Epidermal melanocyte (primary cell): ENCODE measurements at regions not wholly inside any gene's neighbourhood (a gene's known extent, or its start where the extent isn't known, plus 50 kb on each side); places are given as distances from the start of the nearest gene placed in this dataset.

Experiments
- DNase-seq: peaks from one replicate; pipeline ENCODE4 v3.0.0; 2011; ENCODE audit warnings: low spot score; ENCODE audit not compliant: insufficient read length

GRCh38 chr1:4935807-4936206 is 281.4 kb downstream of the AJAP1 start:
- DNase-seq: no peak

DNA sequence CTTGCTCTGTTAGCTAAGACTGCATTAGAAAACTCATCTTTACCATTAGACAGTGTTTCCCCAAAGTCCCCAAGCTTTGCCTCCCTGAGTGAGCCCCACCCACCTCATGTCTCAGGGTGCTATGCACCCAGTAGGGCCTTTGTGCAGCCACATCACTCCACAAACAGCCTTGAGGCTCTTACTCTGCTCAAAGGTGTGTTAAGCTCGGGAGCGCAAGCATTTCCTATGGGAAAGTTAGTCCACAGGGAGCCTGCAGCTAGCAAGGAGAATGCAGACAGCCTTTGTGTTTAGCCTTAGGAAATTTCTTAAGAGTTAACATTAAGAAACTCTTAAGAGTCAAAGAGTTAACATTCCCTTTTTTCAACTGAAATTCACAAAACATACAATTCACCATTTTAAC is 278.8 kb downstream of the AJAP1 start:
- no peak for DNase-seq

- DNase-seq: no peak
These were observed 278.1 kb downstream of the AJAP1 start for GRCh38 chr1:4932311-4933030.

DNA sequence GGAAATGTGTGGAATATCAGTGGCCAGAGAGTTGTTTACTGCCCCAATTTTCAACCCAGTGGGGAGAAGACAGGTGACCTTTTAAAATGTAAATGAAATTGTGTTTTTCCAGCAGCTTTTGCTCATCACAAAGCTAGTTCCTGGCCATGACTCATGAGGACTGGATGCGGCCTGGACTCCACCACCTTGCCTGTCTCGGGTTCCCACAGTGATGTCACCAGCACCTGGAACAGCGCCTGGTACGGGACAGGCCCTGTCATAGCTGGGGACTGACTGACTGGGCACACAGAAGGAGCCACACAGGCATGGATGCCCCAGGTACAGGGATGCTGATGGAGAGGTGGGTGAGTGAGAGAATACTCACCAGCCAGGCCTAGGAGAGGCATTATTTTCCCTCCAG is 277.1 kb downstream of the AJAP1 start:
- DNase-seq: no peak

- DNase-seq: no peak
These were observed 273.8 kb downstream of the AJAP1 start for GRCh38 chr1:4928186-4928585.

GRCh38 chr1:4924356-4924755 is 269.9 kb downstream of the AJAP1 start:
- DNase-seq: no peak

- no peak for DNase-seq
These were observed 262.2 kb downstream of the AJAP1 start for GRCh38 chr1:4916610-4917009.

GRCh38 chr1:4915154-4915553 is 260.7 kb downstream of the AJAP1 start:
- DNase-seq: no peak

DNA sequence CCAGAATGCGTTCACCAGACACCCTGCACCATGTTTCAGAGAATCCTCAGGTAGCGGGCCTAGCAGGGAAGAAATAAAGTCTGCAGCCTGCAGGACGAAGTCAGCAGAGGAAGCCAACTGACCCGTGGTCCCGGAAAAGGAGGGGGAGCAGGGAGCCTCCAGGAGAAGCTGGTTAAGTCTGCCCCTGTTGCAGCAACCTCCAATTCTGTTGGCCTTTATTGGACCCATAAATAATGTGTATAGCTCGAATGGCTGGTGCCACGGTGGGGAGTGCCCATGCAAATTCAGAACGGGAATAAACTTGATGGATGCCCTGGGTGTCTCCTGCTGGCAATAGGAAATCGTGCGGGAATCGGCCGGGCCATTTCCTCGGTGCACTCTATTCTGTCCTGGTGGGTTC is 254.1 kb downstream of the AJAP1 start:
- DNase-seq: no peak

DNA sequence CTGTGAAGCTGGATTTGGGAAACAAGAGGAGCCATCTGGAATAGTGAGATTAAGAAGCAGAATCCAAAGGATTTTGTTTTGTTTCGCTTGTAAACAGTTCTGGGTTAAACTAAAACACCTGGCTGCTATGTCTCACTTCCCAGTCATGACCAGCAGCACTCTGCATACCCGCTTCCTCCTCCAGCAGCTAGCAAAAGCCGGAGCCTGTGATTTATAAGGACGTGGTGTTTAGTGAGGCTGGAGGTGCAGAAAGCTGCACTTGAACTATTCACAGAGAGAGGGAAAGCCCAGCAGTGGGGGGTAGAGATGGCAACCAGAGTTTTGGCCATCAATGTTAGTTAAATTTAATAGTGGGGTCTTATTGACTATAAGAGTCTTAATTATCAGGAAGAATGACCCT is 240.2 kb downstream of the AJAP1 start:
- DNase-seq: no peak

DNA sequence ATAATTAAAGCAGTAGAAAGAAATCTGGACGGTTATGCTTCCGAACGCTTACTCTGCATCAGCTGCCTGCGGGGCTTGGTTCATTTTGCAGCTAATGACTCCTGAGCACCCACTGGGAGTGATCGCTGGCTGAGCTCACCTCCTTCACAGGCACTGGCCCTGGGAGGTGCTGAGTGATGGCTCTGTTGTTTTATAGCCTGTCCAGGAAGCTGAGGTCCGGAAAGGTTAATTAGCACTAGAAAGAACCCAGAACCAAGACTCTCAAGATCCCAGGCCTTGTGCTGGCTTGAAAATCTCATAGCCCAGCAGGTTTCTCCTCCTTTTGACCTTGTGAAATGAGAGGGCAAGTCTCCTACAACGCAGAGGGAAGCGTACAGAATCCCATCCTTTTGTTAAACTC is 226.2 kb downstream of the AJAP1 start:
- no peak for DNase-seq

DNA sequence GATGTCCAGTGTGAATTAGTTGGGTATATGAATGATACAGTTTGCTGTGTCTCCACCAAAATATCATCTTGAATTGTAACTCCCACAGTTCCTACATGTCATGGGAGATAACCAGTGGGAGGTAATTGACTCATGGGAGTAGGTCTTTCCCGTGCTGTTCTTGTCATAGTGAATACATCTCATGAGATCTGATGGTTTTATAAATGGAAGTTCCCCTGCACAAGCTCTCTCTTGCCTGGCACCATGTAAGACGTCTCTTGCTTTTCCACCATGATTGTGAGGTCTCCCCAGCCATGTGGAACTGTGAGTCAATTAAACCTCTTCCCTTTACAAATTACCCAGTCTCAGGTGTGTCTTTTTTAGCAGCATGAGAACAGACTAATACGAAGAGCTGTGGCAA is 223.0 kb downstream of the AJAP1 start:
- DNase-seq: no peak

DNA sequence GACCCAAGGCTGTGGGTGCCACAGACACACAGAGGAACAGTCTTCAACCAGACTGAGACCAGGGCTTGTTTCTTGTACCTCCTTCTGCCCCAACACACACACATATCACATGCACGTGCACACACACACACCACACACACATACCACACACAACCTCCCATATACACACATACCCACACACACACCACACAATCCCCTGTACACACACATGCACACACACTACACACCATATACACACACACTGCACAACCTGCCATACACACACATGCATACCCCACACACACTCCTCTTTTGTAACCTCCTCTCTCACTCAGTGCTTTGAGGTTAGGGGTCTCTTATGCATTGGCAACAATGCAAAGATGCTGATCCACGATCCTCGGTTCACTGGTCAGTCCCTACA is 217.0 kb downstream of the AJAP1 start:
- no peak for DNase-seq

DNA sequence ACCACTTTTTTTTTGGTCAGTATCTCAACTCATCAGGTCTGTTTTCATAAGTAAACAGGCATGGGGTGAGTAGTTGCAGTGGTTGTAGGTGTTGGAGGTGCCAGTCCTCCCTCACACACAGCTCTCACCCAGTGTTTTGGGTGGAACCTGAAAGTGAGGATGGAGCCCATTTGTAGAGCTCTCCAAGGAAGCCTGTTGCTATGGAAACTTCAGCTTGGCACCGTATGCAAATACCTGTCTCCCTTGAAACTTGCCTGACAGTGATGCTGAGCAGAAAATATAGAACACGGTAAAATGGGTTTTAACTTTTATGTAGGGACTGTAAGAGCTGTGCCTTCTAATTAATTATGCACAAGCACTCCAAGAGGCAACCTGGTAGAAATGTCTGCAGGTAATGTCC is 214.1 kb downstream of the AJAP1 start:
- DNase-seq: no peak

GRCh38 chr1:4856396-4856795 is 202.0 kb downstream of the AJAP1 start:
- DNase-seq: no peak

DNA sequence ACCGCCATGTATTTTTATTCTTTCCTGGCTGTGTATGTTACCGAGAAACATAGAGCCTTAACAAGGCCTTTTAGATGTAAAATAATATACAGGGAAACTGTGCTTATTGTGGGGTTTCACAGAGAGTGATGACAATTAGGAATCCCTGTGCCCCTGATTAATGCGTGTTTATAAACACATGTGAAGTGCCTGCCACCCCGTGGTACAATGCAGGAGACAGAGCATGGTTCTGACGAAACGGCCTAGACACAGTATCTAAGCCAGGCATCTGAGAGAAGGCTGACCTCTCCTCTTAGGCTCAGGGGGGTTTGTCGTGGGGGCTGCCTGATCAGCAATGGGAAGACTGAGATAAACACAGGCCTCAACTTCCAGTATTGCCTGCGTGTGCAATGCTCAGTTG is 200.0 kb downstream of the AJAP1 start:
- DNase-seq: no peak

- DNase-seq: no peak
These were observed 199.5 kb downstream of the AJAP1 start for GRCh38 chr1:4853904-4854303.

- no peak for DNase-seq
These were observed 197.1 kb downstream of the AJAP1 start for GRCh38 chr1:4851385-4852065.

- no peak for DNase-seq
These were observed 194.0 kb downstream of the AJAP1 start for GRCh38 chr1:4848431-4848830.

DNA sequence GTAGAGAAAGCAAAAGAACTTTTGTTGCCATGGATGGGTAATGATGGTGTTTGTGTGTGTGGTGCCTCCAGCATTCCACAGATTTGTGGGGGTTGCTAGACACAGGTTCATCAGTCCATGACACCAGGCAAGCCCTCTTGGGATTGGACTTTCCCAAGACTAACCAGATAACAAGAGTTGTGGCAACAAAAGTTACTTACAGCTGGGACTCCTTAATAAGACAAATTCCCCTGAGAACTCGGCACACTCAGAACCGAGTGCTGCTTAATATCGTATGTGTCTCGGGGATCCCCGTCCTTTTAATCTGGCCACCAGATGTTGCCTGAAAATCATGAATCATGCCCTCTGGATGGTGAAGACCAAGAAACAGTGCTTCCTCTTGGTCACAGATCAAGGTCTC is 193.3 kb downstream of the AJAP1 start:
- DNase-seq: no peak
